NB4 (cell line): ENCODE measurements at regions not wholly inside any gene's neighbourhood (a gene's known extent, or its start where the extent isn't known, plus 50 kb on each side); places are given as distances from the start of the nearest gene placed in this dataset.

ENCODE experiments used
- DNase-seq: peaks from one replicate; pipeline ENCODE4 v3.0.0; 2010; ENCODE audit warnings: low read depth
- H3K4me3 ChIP-seq: one replicate; pipeline ENCODE4 v1.5.1; 2011; ENCODE audit warnings: mild to moderate bottlenecking, low read depth, low read length, moderate library complexity
- CTCF ChIP-seq: IDR thresholded peaks from one replicate; pipeline ENCODE4 v1.5.1; 2012; ENCODE audit warnings: low read depth, low read length
- MAX ChIP-seq: IDR thresholded peaks from 2 replicates; pipeline ENCODE4 v1.6.1; 2011; ENCODE audit warnings: low read depth, low read length
- MYC ChIP-seq: IDR thresholded peaks from 2 replicates; pipeline ENCODE4 v1.6.1; 2011; ENCODE audit warnings: low read depth, low read length
- POLR2A ChIP-seq: IDR thresholded peaks from 2 replicates; pipeline ENCODE4 v1.6.1; 2011; ENCODE audit warnings: mild to moderate bottlenecking; ENCODE audit not compliant: insufficient read length; ENCODE audit errors: extremely low read depth

- no peak for TF ChIP-seq CTCF
- no peak for TF ChIP-seq POLR2A
- TF ChIP-seq MYC, result no peak
- TF ChIP-seq MAX, result no peak
- DNase-seq, result no peak
Observed at GRCh38 chr2:75775311-75775823, 64.7 kb upstream of the GCFC2 start.

GRCh38 chr2:75772908-75773630 is 62.4 kb upstream of the GCFC2 start:
- no peak overlapping the region for H3K4me3 ChIP-seq
- TF ChIP-seq MYC, result no peak
- TF ChIP-seq MAX, result no peak
- TF ChIP-seq POLR2A, result no peak
- no peak for TF ChIP-seq CTCF
- no peak for DNase-seq

More at GRCh38 chr2:75775311-75775823, 64.7 kb upstream of the GCFC2 start:
- H3K4me3 ChIP-seq, result no peak overlapping the region

- TF ChIP-seq MYC (no peak), POLR2A (no peak), MAX (no peak), CTCF (no peak)
- no peak overlapping the region for H3K4me3 ChIP-seq
- no peak for DNase-seq
Observed at GRCh38 chr2:75765798-75766197, 55.1 kb upstream of the GCFC2 start.

GRCh38 chr2:75764611-75765010 is 53.9 kb upstream of the GCFC2 start:
- no peak for DNase-seq
- TF ChIP-seq CTCF, result no peak
- TF ChIP-seq MAX, result no peak
- no peak for TF ChIP-seq POLR2A
- TF ChIP-seq MYC, result no peak
- H3K4me3 ChIP-seq, result no peak overlapping the region
